BJ (cell line): ENCODE measurements at regions not wholly inside any gene's neighbourhood (a gene's known extent, or its start where the extent isn't known, plus 50 kb on each side); places are given as distances from the start of the nearest gene placed in this dataset.

Experiments
- CTCF ChIA-PET: fragments of 350-600 bp; formaldehyde crosslinking; extraction: SDS; loops from one replicate; lab custom pipeline; 2021; ENCODE audit warnings: antibody characterized with exemption, inconsistent platforms; lab: Yijun Ruan, JAX
- POLR2A ChIA-PET: fragments of 300-600 bp; sonication (Branson Sonifier 250); formaldehyde crosslinking; extraction: SDS; loops from one replicate; lab custom pipeline; 2021; ENCODE audit warnings: antibody characterized with exemption; lab: Charles Lee
- DNase-seq: peaks from one replicate; pipeline ENCODE4 v3.0.0-alpha.2; 2011; ENCODE audit warnings: low read depth
- H3K27me3 ChIP-seq: 2 replicates; pipeline ENCODE4 v1.6.0; 2011; ENCODE audit warnings: low read length; ENCODE audit not compliant: control insufficient read depth, insufficient read depth
- H3K36me3 ChIP-seq: 2 replicates; pipeline ENCODE4 v1.5.1; 2011; ENCODE audit warnings: low read length; ENCODE audit not compliant: control insufficient read depth, insufficient read depth
- H3K4me3 ChIP-seq: 2 replicates; pipeline ENCODE4 v1.5.1; 2011; ENCODE audit warnings: low read depth, mild to moderate bottlenecking, control low read depth, low read length
- CTCF ChIP-seq: IDR thresholded peaks from 2 replicates; pipeline ENCODE4 v1.5.1; 2011; ENCODE audit warnings: low read depth, mild to moderate bottlenecking, control low read depth, inconsistent platforms, low read length, moderate library complexity; ENCODE audit not compliant: insufficient read depth

- Histone ChIP-seq H3K27me3 (no peaks in the 10 kb centered on the region), H3K36me3 (no peaks in the 10 kb centered on the region), H3K4me3 (no peak overlapping the region)
- ChIA-PET POLR2A (no interaction called here), CTCF (interaction anchor here (1.1 kb wide), 1 partner anchor 9 kb away, joined by 3 read pairs; no protein-coding TSS in a partner anchor)
- DNase-seq = no peak
- TF ChIP-seq CTCF = no peak
These were observed 163.7 kb downstream of the MAFB start for GRCh38 chr20:40525351-40525750.

GRCh38 chr20:40524071-40524470 is 165.0 kb downstream of the MAFB start:
- ChIA-PET CTCF (no interaction called here), POLR2A (no interaction called here)
- Histone ChIP-seq H3K36me3 (no peaks in the 10 kb centered on the region), H3K4me3 (no peak overlapping the region), H3K27me3 (no peaks in the 10 kb centered on the region)
- TF ChIP-seq CTCF = no peak
- no peak for DNase-seq

GRCh38 chr20:40522405-40522804 is 166.6 kb downstream of the MAFB start:
- CTCF ChIA-PET = no interaction called here
- DNase-seq = no peak
- no peak overlapping the region for H3K4me3 ChIP-seq
- TF ChIP-seq CTCF = no peak
- no peaks in the 10 kb centered on the region for H3K36me3 ChIP-seq
- POLR2A ChIA-PET = no interaction called here
- H3K27me3 ChIP-seq = no peaks in the 10 kb centered on the region

GRCh38 chr20:40521962-40522361 is 167.1 kb downstream of the MAFB start:
- H3K4me3 ChIP-seq = no peak overlapping the region
- no peak for DNase-seq
- no peaks in the 10 kb centered on the region for H3K36me3 ChIP-seq
- no peak for TF ChIP-seq CTCF
- ChIA-PET CTCF (no interaction called here), POLR2A (no interaction called here)
- H3K27me3 ChIP-seq = no peaks in the 10 kb centered on the region

GRCh38 chr20:40519918-40520317 is 169.1 kb downstream of the MAFB start:
- Histone ChIP-seq H3K27me3 (no peaks in the 10 kb centered on the region), H3K36me3 (no peaks in the 10 kb centered on the region), H3K4me3 (no peak overlapping the region)
- TF ChIP-seq CTCF = no peak
- CTCF ChIA-PET = no interaction called here
- POLR2A ChIA-PET = no interaction called here
- DNase-seq = no peak
